Stimulated activated CD8-positive, alpha-beta memory T cell treated with anti-CD3 and anti-CD28 coated beads, Interleukin-12 subunit alpha, Interleukin-12 subunit beta, amount 100 ng/mL, for 4 hours (primary cell): ENCODE measurements at regions not wholly inside any gene's neighbourhood (a gene's known extent, or its start where the extent isn't known, plus 50 kb on each side); places are given as distances from the start of the nearest gene placed in this dataset.
"Not testable (repeated sequence)": the region's sequence is repeated elsewhere in the genome, so short reads cannot be mapped to it uniquely, and the experiment has no call there.

ENCODE experiments used
- DNase-seq: peaks from one replicate; pipeline ENCODE4 v3.0.0-alpha.2; 2020; ENCODE audit warnings: low read depth

- no peak for DNase-seq
Observed at GRCh38 chr9:110025551-110026170, 182.3 kb downstream of the C9orf152 start.

GRCh38 chr9:110027671-110028081 is 180.3 kb downstream of the C9orf152 start:
- DNase-seq = no peak

- DNase-seq = no peak
Observed at GRCh38 chr9:110028271-110028670, 179.7 kb downstream of the C9orf152 start.

GRCh38 chr9:110028676-110029075 is 179.3 kb downstream of the C9orf152 start:
- DNase-seq = no peak

GRCh38 chr9:110029429-110029955 is 178.5 kb downstream of the C9orf152 start:
- DNase-seq = no peak

- DNase-seq = no peak
Observed at GRCh38 chr9:110029956-110030480, 177.9 kb downstream of the C9orf152 start.

- DNase-seq = no peak
Observed at GRCh38 chr9:110030632-110031031, 177.3 kb downstream of the C9orf152 start.

GRCh38 chr9:110031511-110032173 is 176.3 kb downstream of the C9orf152 start:
- DNase-seq = no peak

GRCh38 chr9:110032532-110032931 is 175.4 kb downstream of the C9orf152 start:
- not testable (repeated sequence) for DNase-seq

GRCh38 chr9:110033869-110034268 is 174.1 kb downstream of the C9orf152 start:
- no peak for DNase-seq

GRCh38 chr9:110036286-110036685 is 171.7 kb downstream of the C9orf152 start:
- no peak for DNase-seq

- DNase-seq = no peak
Observed at GRCh38 chr9:110040788-110041187, 167.2 kb downstream of the C9orf152 start.

GRCh38 chr9:110041452-110041851 is 166.5 kb downstream of the C9orf152 start:
- DNase-seq = no peak

- DNase-seq = no peak
Observed at GRCh38 chr9:110047232-110047954, 160.6 kb downstream of the C9orf152 start.

GRCh38 chr9:110047955-110048402 is 160.0 kb downstream of the C9orf152 start:
- no peak for DNase-seq

- DNase-seq = peak; percentile 48
Observed at GRCh38 chr9:110048403-110048975, 159.5 kb downstream of the C9orf152 start.

- no peak for DNase-seq
Observed at GRCh38 chr9:110048976-110049698, 158.8 kb downstream of the C9orf152 start.

- DNase-seq = no peak
Observed at GRCh38 chr9:110049699-110050450, 158.1 kb downstream of the C9orf152 start.

GRCh38 chr9:110050925-110051355 is 157.0 kb downstream of the C9orf152 start:
- DNase-seq = no peak

GRCh38 chr9:110056062-110056461 is 151.9 kb downstream of the C9orf152 start:
- no peak for DNase-seq
